NB4 (cell line): ENCODE measurements at regions not wholly inside any gene's neighbourhood (a gene's known extent, or its start where the extent isn't known, plus 50 kb on each side); places are given as distances from the start of the nearest gene placed in this dataset.

ENCODE experiments used
- DNase-seq: peaks from one replicate; pipeline ENCODE4 v3.0.0; 2010; ENCODE audit warnings: low read depth
- H3K4me3 ChIP-seq: one replicate; pipeline ENCODE4 v1.5.1; 2011; ENCODE audit warnings: mild to moderate bottlenecking, low read depth, low read length, moderate library complexity
- CTCF ChIP-seq: IDR thresholded peaks from one replicate; pipeline ENCODE4 v1.5.1; 2012; ENCODE audit warnings: low read depth, low read length
- MAX ChIP-seq: IDR thresholded peaks from 2 replicates; pipeline ENCODE4 v1.6.1; 2011; ENCODE audit warnings: low read depth, low read length
- MYC ChIP-seq: IDR thresholded peaks from 2 replicates; pipeline ENCODE4 v1.6.1; 2011; ENCODE audit warnings: low read depth, low read length
- POLR2A ChIP-seq: IDR thresholded peaks from 2 replicates; pipeline ENCODE4 v1.6.1; 2011; ENCODE audit warnings: mild to moderate bottlenecking; ENCODE audit not compliant: insufficient read length; ENCODE audit errors: extremely low read depth

- DNase-seq: no peak
- TF ChIP-seq CTCF (no peak), POLR2A (no peak), MAX (no peak), MYC (no peak)
- H3K4me3 ChIP-seq: no peak overlapping the region
Observed at GRCh38 chr5:52685566-52685965, 102.2 kb upstream of the ITGA1 start.

GRCh38 chr5:52685971-52686370 is 101.7 kb upstream of the ITGA1 start:
- TF ChIP-seq MYC (no peak), POLR2A (no peak), CTCF (no peak), MAX (no peak)
- no peak for DNase-seq
- no peak overlapping the region for H3K4me3 ChIP-seq

- TF ChIP-seq MYC (no peak), POLR2A (no peak), MAX (no peak), CTCF (no peak)
- no peak overlapping the region for H3K4me3 ChIP-seq
- DNase-seq: no peak
Observed at GRCh38 chr5:52690236-52690768, 97.4 kb upstream of the ITGA1 start.

- TF ChIP-seq CTCF: no peak
- no peak for TF ChIP-seq MYC
- no peak for TF ChIP-seq MAX
- no peak for TF ChIP-seq POLR2A
- DNase-seq: no peak
- H3K4me3 ChIP-seq: no peak overlapping the region
Observed at GRCh38 chr5:52692039-52692438, 95.7 kb upstream of the ITGA1 start.

GRCh38 chr5:52692606-52693005 is 95.1 kb upstream of the ITGA1 start:
- DNase-seq: no peak
- H3K4me3 ChIP-seq: no peak overlapping the region
- TF ChIP-seq CTCF (no peak), MYC (no peak), POLR2A (no peak), MAX (no peak)
